ENCODE measurements at regions not wholly inside any gene's neighbourhood (a gene's known extent, or its start where the extent isn't known, plus 50 kb on each side); places are given as distances from the start of the nearest gene placed in this dataset.

DNA sequence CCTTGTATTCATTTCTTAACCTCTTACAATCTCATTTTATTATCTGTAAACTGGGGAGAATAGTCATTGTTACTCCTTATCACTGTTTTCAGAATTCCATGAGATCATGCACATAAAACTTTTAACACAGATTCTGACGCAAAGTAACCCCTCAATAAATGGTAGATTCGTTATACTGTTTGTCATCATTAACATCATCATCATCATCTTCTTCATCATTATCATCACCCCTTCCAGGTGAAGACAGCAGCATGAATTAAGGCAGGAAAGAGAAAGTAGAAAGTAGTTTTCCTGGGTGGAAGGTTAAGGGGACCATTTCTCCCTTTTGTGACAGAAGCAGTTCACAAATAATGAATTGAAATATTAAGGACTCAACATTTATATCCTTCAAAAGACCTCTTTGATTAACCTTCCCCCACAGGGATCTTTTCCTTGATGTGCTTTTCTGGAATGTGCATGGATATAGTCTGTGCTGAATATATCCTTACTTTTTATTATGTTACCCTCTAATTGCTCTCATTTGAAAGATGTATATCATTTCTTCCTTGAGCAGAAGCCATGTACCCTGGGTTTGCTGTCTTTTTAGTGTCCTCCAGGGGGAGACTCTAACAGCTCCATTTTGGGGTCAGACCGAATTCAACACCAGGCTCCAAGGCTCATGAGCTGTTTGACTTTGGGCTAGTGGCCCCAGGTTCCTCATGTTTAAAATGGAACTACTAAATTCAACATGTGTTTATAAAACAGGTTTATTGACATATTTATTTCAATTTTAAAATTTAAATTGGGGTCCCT is 1029.9 kb upstream of the WWC1 start:
- TF ChIP-seq, protein P1, sequence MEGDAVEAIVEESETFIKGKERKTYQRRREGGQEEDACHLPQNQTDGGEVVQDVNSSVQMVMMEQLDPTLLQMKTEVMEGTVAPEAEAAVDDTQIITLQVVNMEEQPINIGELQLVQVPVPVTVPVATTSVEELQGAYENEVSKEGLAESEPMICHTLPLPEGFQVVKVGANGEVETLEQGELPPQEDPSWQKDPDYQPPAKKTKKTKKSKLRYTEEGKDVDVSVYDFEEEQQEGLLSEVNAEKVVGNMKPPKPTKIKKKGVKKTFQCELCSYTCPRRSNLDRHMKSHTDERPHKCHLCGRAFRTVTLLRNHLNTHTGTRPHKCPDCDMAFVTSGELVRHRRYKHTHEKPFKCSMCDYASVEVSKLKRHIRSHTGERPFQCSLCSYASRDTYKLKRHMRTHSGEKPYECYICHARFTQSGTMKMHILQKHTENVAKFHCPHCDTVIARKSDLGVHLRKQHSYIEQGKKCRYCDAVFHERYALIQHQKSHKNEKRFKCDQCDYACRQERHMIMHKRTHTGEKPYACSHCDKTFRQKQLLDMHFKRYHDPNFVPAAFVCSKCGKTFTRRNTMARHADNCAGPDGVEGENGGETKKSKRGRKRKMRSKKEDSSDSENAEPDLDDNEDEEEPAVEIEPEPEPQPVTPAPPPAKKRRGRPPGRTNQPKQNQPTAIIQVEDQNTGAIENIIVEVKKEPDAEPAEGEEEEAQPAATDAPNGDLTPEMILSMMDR (IDR thresholded peaks at IDR 0.05; ENCODE audit: insufficient read depth, low read length, poor library complexity, severe bottlenecking), result no peak
- TF ChIP-seq EZH2phosphoT487 (conservative IDR thresholded peaks at IDR 0.05; ENCODE audit: low read length), result no peak

Measured in SU-DHL-6 (cell line).